ENCODE measurements at regions not wholly inside any gene's neighbourhood (a gene's known extent, or its start where the extent isn't known, plus 50 kb on each side); places are given as distances from the start of the nearest gene placed in this dataset.

GRCh38 chr10:33661580-33662336, 327.3 kb upstream of the NRP1 start:
- H3K4me1 Mint-ChIP-seq: no peaks in the 10 kb centered on the region
- Histone ChIP-seq H3K79me2 (ENCODE audit: control insufficient read depth, insufficient read depth, low read length) (no peaks in the 10 kb centered on the region), H3K27me3 (replicated peaks in 1 of 4; ENCODE audit: control extremely low read depth in 1 of 4, control insufficient read depth in 3 of 4, insufficient read depth in 4 of 4, low read length in 3 of 4) (no peaks in the 10 kb centered on the region), H3K27ac (ENCODE audit: low read length in 2 of 2) (no peak overlapping the region), H2AFZ (ENCODE audit: insufficient read depth, low read depth, low read length, poor library complexity, severe bottlenecking) (no peak overlapping the region), H3K9me3 (ENCODE audit: control extremely low read depth in 1 of 3, control insufficient read depth in 2 of 3, insufficient read depth in 1 of 3, low read length in 2 of 3) (peaks cover 0 to 8% (median 0%) of the 10 kb centered on the region in 3 donors), H3K4me1 (ENCODE audit: control insufficient read depth in 2 of 2, insufficient read depth in 2 of 2, low read length in 2 of 2) (no peaks in the 10 kb centered on the region), H3K4me2 (replicated peaks; ENCODE audit: low read depth, low read length, poor library complexity, severe bottlenecking) (no peak overlapping the region), H3K36me3 (replicated peaks in 1 of 2; ENCODE audit: control extremely low read depth in 1 of 2, control insufficient read depth in 1 of 2, extremely low read depth in 1 of 2, insufficient read depth in 2 of 2, low read length in 1 of 2) (no peaks in the 10 kb centered on the region), H3K9ac (ENCODE audit: low read length) (no peak overlapping the region), H4K20me1 (ENCODE audit: control insufficient read depth, insufficient read depth, low read length, poor library complexity, severe bottlenecking) (no peaks in the 10 kb centered on the region), H3K4me3 (ENCODE audit: control extremely low read depth in 1 of 5, extremely low read depth in 1 of 5, insufficient read depth in 1 of 5, low read depth in 2 of 5, low read length in 4 of 5) (no peak overlapping the region)
- intact Hi-C loops (cut with micrococcal nuclease): no loop called here
- no peak overlapping the region for H3K4me3 Mint-ChIP-seq
- no peaks in the 10 kb centered on the region for H3K27me3 Mint-ChIP-seq
- 11% methylated on average over 14 of the region's 15 CpGs for WGBS (ENCODE audit: insufficient coverage)
- POLR2A ChIA-PET: no interaction called here
- TF ChIP-seq EZH2 (IDR thresholded peaks at IDR 0.05; ENCODE audit: borderline replicate concordance, insufficient read depth, low read depth, low read length, poor library complexity, severe bottlenecking) (no peak), CTCF (IDR thresholded peaks at IDR 0.05) (no peak)
- CTCF ChIA-PET: no interaction called here
- no peak overlapping the region for H3K27ac Mint-ChIP-seq
- ATAC-seq (ENCODE audit: low read depth) (no peak), DNase-seq (no peak)
- peaks cover 2% of the 10 kb centered on the region for H3K9me3 Mint-ChIP-seq (ENCODE audit: insufficient read depth)

- WGBS (ENCODE audit: insufficient coverage): 92% methylated on average over 10 of the region's 10 CpGs
- no peak overlapping the region for H3K4me3 ChIP-seq (ENCODE audit: control extremely low read depth in 1 of 5, extremely low read depth in 1 of 5, insufficient read depth in 1 of 5, low read depth in 2 of 5, low read length in 4 of 5)
- no peak overlapping the region for H3K27ac ChIP-seq (ENCODE audit: low read length in 2 of 2)
- no peaks in the 10 kb centered on the region for H3K4me1 ChIP-seq (ENCODE audit: control insufficient read depth in 2 of 2, insufficient read depth in 2 of 2, low read length in 2 of 2)
- ChIA-PET CTCF (no interaction called here), POLR2A (no interaction called here)
- Mint-ChIP-seq H3K9me3 (ENCODE audit: insufficient read depth) (peaks cover 2% of the 10 kb centered on the region), H3K27ac (no peak overlapping the region), H3K4me1 (no peaks in the 10 kb centered on the region), H3K4me3 (no peak overlapping the region), H3K27me3 (no peaks in the 10 kb centered on the region)
- TF ChIP-seq EZH2 (IDR thresholded peaks at IDR 0.05; ENCODE audit: borderline replicate concordance, insufficient read depth, low read depth, low read length, poor library complexity, severe bottlenecking) (no peak), CTCF (IDR thresholded peaks at IDR 0.05) (no peak)
- peaks cover 0 to 8% (median 0%) of the 10 kb centered on the region in 3 donors for H3K9me3 ChIP-seq (ENCODE audit: control extremely low read depth in 1 of 3, control insufficient read depth in 2 of 3, insufficient read depth in 1 of 3, low read length in 2 of 3)
- no peaks in the 10 kb centered on the region for H3K79me2 ChIP-seq (ENCODE audit: control insufficient read depth, insufficient read depth, low read length)
- no peak overlapping the region for H2AFZ ChIP-seq (ENCODE audit: insufficient read depth, low read depth, low read length, poor library complexity, severe bottlenecking)
- intact Hi-C loops (cut with micrococcal nuclease): no loop called here
- H3K36me3 ChIP-seq (replicated peaks in 1 of 2; ENCODE audit: control extremely low read depth in 1 of 2, control insufficient read depth in 1 of 2, extremely low read depth in 1 of 2, insufficient read depth in 2 of 2, low read length in 1 of 2): no peaks in the 10 kb centered on the region
- no peaks in the 10 kb centered on the region for H3K27me3 ChIP-seq (replicated peaks in 1 of 4; ENCODE audit: control extremely low read depth in 1 of 4, control insufficient read depth in 3 of 4, insufficient read depth in 4 of 4, low read length in 3 of 4)
- no peaks in the 10 kb centered on the region for H4K20me1 ChIP-seq (ENCODE audit: control insufficient read depth, insufficient read depth, low read length, poor library complexity, severe bottlenecking)
- H3K9ac ChIP-seq (ENCODE audit: low read length): no peak overlapping the region
- H3K4me2 ChIP-seq (replicated peaks; ENCODE audit: low read depth, low read length, poor library complexity, severe bottlenecking): no peak overlapping the region
- no peak for DNase-seq
- no peak for ATAC-seq (ENCODE audit: low read depth)
These were observed 325.9 kb upstream of the NRP1 start for GRCh38 chr10:33660329-33660728.

Data from B cell (primary cell).